IPS-NIHi11 (cell line): ENCODE measurements at regions not wholly inside any gene's neighbourhood (a gene's known extent, or its start where the extent isn't known, plus 50 kb on each side); places are given as distances from the start of the nearest gene placed in this dataset.
"Not testable (repeated sequence)": the region's sequence is repeated elsewhere in the genome, so short reads cannot be mapped to it uniquely, and the experiment has no call there.

Source experiments
- DNase-seq: peaks from one replicate; pipeline ENCODE4 v3.0.0; 2012; ENCODE audit warnings: mixed read lengths, low spot score

DNA sequence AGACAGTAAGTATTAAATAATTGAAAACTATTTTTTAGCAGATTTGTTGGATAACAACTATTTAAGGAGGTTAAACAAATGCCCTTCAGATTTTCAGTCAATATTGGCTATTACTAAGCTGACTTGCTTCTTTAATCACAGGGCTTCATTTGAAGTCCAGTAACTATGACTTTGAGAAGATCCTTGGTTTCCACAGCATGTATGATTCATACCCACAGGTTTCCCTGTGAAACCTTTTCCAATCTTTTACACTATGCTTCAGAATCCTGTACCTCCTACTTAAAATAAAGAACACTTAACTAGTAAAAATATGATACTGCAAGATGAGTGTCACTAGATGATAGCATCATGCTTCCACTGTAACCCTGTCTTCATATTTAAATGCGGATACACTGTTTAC is 211.9 kb downstream of the SPATA31A1 start:
- not testable (repeated sequence) for DNase-seq

GRCh38 chr9:39568900-39569299 is 213.4 kb downstream of the SPATA31A1 start:
- not testable (repeated sequence) for DNase-seq

DNA sequence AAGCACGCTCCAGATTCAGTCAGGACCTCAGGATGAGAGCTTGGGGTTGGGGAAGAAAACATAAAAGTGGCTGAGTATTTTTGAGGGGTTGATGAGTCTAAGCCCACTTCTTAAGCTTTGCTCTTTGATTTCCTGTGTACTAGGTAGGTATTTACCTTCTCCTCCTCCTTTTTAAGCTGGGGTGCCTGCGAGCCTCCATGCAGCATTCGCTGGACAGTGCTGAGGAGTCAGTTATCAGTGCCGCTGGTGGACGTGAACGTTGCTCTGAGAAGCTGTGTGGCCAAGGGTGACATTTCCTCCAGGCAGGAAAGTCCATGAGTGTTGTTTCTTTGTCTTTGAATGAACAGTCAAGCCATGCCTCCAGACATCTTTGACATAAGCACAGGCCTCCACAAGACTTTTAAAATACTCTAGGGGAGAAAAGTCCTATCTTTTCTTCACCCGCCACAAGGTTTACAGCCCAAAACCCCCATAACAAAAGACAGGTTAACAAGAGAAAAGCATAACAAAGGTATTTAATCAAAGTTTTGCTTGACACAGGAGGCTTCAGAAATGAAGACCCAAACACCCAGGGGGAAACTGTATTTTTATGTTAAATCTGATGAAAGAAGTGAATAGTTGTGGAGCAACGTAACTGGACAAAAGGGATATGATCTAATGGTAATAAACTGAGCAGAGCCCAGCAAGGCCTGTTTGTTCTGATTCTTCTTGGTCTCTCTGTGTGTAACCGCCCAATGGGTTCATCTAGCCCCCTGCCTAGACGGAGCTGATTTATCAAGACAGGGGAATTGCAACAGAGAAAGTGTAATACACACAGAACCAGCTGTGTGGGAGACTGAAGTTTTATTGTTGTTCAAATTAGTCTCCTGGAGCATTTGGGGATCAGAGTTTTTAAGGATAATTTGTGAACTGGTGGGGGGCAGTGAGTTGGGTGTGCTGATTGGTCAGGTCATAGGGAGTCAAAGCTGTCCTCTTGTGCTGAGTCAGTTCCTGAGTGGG is 217.9 kb downstream of the SPATA31A1 start:
- not testable (repeated sequence) for DNase-seq

GRCh38 chr9:39579000-39579399 is 223.5 kb downstream of the SPATA31A1 start:
- DNase-seq: not testable (repeated sequence)

GRCh38 chr9:39581296-39581695 is 225.8 kb downstream of the SPATA31A1 start:
- not testable (repeated sequence) for DNase-seq

- not testable (repeated sequence) for DNase-seq
These were observed 227.4 kb downstream of the SPATA31A1 start for GRCh38 chr9:39582677-39583412.

DNA sequence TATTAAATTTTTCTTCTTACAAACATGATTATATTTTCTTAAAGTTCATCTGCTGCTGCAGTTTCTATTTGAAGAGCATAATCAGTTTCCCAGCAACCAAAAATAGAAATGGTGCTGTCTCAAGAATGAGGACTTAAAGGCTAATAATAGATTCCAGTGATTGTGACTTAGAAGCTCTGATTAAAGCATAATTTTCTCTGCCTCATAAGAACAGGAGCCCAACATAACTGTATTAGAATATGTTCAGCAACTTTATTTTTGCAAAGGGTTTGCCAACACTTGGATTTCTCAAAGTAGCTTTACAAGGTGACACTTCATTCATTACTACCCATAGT is 227.9 kb downstream of the SPATA31A1 start:
- not testable (repeated sequence) for DNase-seq

DNA sequence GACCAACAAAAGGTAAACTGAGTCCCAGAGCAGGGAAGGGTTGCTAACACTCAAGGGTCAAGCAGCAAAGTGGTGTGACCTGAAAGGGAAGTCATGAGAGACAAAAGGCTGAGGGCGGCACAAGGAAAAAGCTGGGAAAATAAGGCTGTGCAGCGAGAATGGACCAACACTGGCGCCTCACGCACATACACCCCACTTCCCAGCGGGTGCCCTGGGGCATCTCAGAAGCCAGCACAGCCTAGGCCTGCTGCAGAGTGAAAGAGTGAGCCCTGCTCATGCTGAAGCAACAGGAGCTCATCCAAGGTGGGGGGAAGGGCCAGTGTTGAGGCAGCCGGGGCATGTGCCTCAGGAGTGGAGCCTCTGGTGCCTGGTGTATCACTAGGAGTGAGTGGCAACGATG is 229.8 kb downstream of the SPATA31A1 start:
- not testable (repeated sequence) for DNase-seq

GRCh38 chr9:39587844-39588499 is 232.5 kb downstream of the SPATA31A1 start:
- DNase-seq: peak; percentile 17

DNA sequence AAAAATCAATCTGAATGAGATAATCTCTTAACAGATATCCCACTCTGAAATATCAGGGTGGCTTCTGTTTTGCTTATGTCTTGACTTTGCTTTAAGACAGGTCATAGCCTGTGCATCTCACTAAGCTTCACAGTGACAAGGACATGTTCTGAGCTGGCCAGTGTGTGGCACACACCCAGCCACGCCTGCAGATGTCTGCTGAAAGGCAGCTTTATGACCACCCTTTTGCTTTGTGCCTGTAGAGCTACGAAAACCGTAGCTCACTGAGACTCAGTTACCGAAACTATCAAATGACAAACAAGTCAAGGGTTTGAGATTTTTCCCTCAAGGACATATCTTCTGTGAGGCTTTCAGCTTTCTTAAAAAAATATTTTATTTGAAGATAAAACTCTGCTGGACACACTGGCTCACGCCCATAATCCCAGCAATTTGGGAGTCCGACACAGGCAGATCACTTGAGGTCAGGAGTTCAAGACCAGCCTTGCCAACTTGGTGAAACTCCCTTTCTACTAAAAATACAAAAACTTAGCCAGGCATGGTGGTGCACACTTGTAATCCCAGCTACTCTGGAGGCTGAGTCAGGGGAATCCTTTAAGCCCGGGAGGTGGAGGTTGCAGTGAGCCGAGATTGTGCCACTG is 233.2 kb downstream of the SPATA31A1 start:
- DNase-seq: peak; percentile 3

GRCh38 chr9:39604089-39604488 is 248.6 kb downstream of the SPATA31A1 start:
- DNase-seq: not testable (repeated sequence)

DNA sequence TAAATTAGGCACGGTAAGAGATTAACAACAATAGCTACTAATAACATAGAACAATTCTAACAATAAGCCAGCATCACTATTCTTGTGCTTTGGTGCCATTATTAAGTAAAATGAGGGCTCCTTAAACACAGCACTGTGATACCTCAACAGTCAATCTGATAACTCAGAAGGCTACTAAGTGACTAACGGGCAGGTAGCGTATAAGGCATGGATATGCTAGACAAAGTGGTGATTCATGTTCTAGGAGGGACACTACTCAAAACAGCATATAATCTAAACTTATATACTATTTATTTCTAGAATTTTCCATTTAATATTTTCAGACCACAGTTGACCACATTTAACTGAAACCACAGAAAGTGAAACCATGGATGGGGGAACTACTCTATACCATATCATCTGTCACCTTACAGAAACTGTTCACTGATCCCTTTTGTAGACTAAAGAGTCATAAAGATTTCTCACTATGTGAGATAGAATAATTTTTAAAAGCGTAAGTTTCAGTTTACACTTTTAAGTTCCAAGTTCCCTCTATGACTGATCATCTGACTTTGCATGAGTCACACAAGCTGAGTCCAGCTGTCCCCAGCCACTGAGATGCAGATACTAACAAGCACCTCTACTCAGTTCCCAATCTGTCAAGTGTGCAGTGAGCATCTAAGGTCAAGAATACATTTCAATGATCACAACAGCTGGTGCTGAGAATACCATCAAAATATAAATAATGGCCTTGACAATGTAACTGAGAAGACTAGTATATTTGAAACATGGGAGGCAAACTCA is 256.2 kb downstream of the SPATA31A1 start:
- not testable (repeated sequence) for DNase-seq

- DNase-seq: not testable (repeated sequence)
These were observed 261.0 kb downstream of the SPATA31A1 start for GRCh38 chr9:39616480-39616879.

DNA sequence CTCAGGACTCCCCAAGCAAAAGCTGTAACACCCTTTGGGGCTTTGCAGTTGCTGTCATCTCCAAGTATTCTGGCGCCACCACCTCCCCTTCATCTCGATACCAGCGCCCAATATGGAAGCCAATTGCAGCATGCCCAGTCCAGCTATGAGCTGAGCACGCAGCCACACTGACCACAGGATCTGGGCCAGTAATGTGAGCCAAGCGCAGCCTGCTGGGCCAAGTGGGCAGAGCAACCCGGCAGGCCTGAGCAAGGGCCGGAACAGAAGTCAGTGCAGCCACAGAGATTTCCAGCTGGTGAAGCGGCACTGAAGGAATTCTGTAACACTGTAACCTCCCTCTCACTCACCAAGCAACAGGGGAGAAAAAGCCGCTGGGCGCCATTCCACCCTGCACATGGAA is 268.6 kb downstream of the SPATA31A1 start:
- DNase-seq: not testable (repeated sequence)

- DNase-seq: not testable (repeated sequence)
These were observed 276.6 kb downstream of the SPATA31A1 start for GRCh38 chr9:39632071-39632470.

DNA sequence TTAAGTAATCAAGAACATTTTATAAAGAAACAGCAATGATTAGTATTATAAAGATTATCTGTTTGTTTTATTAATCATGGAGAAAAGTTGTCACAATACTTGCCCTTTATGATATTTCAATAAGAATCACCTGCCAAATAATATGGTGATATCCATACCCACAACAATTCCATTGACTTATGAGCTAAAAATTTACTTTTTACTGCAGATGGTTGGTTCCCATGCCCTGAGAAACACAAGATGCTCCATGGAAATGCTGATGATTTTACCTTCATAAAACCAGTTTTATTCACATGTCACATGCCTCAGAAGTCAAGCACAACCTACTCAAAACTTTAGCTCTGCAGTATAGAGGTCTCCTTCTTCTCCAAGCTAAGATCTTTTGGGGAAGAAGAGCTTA is 293.6 kb downstream of the SPATA31A1 start:
- not testable (repeated sequence) for DNase-seq

DNA sequence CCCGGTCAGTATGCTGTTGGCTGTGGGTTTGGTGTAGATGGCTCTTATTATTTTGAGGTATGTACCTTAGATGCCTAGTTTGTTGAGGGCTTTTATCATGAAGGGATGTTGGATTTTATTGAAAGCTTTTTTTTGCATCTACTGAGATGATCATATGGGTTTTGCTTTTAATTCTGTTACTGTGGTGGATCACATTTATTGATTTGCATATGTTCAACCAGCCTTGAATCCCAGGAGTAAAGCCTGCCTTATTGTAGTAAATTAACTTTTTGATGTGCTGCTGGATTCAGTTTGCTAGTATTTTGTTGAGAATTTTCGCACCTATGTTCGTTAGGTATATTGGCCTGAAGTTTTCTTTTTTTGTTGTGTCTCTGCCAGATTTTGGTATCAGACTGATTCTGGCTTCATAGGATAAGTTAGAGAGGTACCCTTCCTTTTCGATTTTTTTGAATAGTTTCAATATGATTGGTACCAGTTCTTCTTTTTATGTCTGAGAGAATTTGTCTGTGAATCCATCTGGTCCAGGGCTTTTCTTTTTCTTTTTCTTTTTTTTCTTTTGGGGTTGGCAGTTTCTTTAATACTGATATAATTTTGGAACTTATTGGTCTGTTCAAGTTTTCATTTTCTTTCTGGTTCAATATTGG is 301.6 kb downstream of the SPATA31A1 start:
- not testable (repeated sequence) for DNase-seq

- DNase-seq: not testable (repeated sequence)
These were observed 307.6 kb downstream of the SPATA31A1 start for GRCh38 chr9:39663020-39663419.

- not testable (repeated sequence) for DNase-seq
These were observed 308.2 kb downstream of the SPATA31A1 start for GRCh38 chr9:39663713-39664112.

- not testable (repeated sequence) for DNase-seq
These were observed 309.6 kb downstream of the SPATA31A1 start for GRCh38 chr9:39665020-39665419.
